Endothelial cell of umbilical vein (primary cell): ENCODE measurements at regions not wholly inside any gene's neighbourhood (a gene's known extent, or its start where the extent isn't known, plus 50 kb on each side); places are given as distances from the start of the nearest gene placed in this dataset.

ENCODE experiments used
- BruUV-seq: library from RNA; stranded (reverse); fragments of 400-500 nt; replicated peaks from 2 replicates; lab custom pipeline; 2021; lab: Mats Ljungman, UMichigan
- CTCF ChIA-PET: fragments of 300-600, 350-600 bp; sonication (Branson Sonifier 250); formaldehyde crosslinking; loops from one replicate; lab custom pipeline; 2021; ENCODE audit warnings: antibody characterized with exemption, inconsistent platforms; lab: Charles Lee
- POLR2A ChIA-PET: fragments of 300-600, 350-600 bp; sonication (Branson Sonifier 250); formaldehyde crosslinking; loops from one replicate; lab custom pipeline; 2021; ENCODE audit warnings: antibody characterized with exemption, inconsistent platforms; lab: Charles Lee
- DNase-seq: peaks from one replicate; pipeline ENCODE4 v3.0.0-alpha.2; 2011; ENCODE audit warnings: low read depth, low spot score
- FAIRE-seq: peaks from 2 replicates; lab custom pipeline; 2011; peaks lifted over from hg19 to GRCh38; lab: Jason Lieb, UNC
- H2AFZ ChIP-seq: 2 replicates; pipeline ENCODE4 v1.6.0; 2012; ENCODE audit warnings: low read depth, low read length, control low read depth, inconsistent platforms
- H3K27ac ChIP-seq: 2 replicates; pipeline ENCODE4 v1.5.1; 2011; ENCODE audit warnings: low read depth, mild to moderate bottlenecking, control low read depth, low read length, moderate library complexity; ENCODE audit not compliant: insufficient read depth
- H3K27me3 ChIP-seq, 2 experiments: 2 replicates each; pipeline versions ENCODE4 v1.6.0 to v1.6.1; 2011; ENCODE audit warnings: low read length in 2 of 2, mixed read lengths in 1 of 2; ENCODE audit not compliant: control insufficient read depth in 2 of 2, insufficient read depth in 2 of 2
- H3K36me3 ChIP-seq, 2 experiments: 2 replicates in 1 of 2; 3 replicates in 1 of 2; pipeline ENCODE4 v1.5.1; 2011; ENCODE audit warnings: low read length in 2 of 2, mild to moderate bottlenecking in 1 of 2, moderate library complexity in 1 of 2; ENCODE audit not compliant: control insufficient read depth in 2 of 2, insufficient read depth in 2 of 2; ENCODE audit errors: extremely low read depth in 1 of 2
- H3K4me1 ChIP-seq: 3 replicates; pipeline ENCODE4 v1.5.1; 2011; ENCODE audit warnings: mild to moderate bottlenecking, low read length; ENCODE audit not compliant: control insufficient read depth, insufficient read depth; ENCODE audit errors: extremely low read depth
- H3K4me2 ChIP-seq: 2 replicates; pipeline ENCODE4 v1.6.1; 2011; ENCODE audit warnings: low read length, control low read depth, mixed read lengths; ENCODE audit not compliant: insufficient read depth
- H3K4me3 ChIP-seq, 3 experiments: fragments of 200-600 bp in 1 of 3; sonication (generic), shearing (Covaris generic) in 1 of 3; replicated peaks in 1 of 3; 2 replicates each; pipeline ENCODE4 v1.5.1; 2011 to 2016; ENCODE audit warnings: control low read depth in 3 of 3, low read length in 3 of 3, mild to moderate bottlenecking in 2 of 3, inconsistent platforms in 1 of 3, low read depth in 1 of 3, moderate library complexity in 1 of 3; ENCODE audit not compliant: insufficient read depth in 1 of 3
- H3K79me2 ChIP-seq: 2 replicates; pipeline ENCODE4 v1.6.0; 2012; ENCODE audit warnings: low read length, inconsistent platforms; ENCODE audit not compliant: control insufficient read depth, insufficient read depth
- H3K9ac ChIP-seq: replicated peaks from 2 replicates; pipeline ENCODE3; 2011; ENCODE audit warnings: low read length, control low read depth; ENCODE audit not compliant: insufficient read depth; ENCODE audit errors: extremely low read depth
- H3K9me1 ChIP-seq: replicated peaks from 3 replicates; pipeline ENCODE4 v1.6.0; 2011; ENCODE audit warnings: mild to moderate bottlenecking, low read length; ENCODE audit not compliant: control insufficient read depth, insufficient read depth; ENCODE audit errors: extremely low read depth
- H3K9me3 ChIP-seq: replicated peaks from 2 replicates; pipeline ENCODE4 v1.5.1; 2012; ENCODE audit warnings: low read length, inconsistent platforms; ENCODE audit not compliant: control insufficient read depth, insufficient read depth
- H4K20me1 ChIP-seq: replicated peaks from 2 replicates; pipeline ENCODE3; 2011; ENCODE audit warnings: mild to moderate bottlenecking, low read length; ENCODE audit not compliant: control insufficient read depth, insufficient read depth; ENCODE audit errors: extremely low read depth
- EZH2 ChIP-seq: IDR thresholded peaks from 2 replicates; pipeline ENCODE4 v1.6.1; 2012; ENCODE audit warnings: borderline replicate concordance, low read depth, mild to moderate bottlenecking, moderate library complexity, low read length, inconsistent platforms; ENCODE audit not compliant: severe bottlenecking
- FOS ChIP-seq: IDR thresholded peaks from 2 replicates; pipeline ENCODE4 v1.6.1; 2011; ENCODE audit warnings: mild to moderate bottlenecking, low read length, moderate library complexity, borderline replicate concordance; ENCODE audit not compliant: insufficient read depth
- GATA2 ChIP-seq: IDR thresholded peaks from 2 replicates; pipeline ENCODE4 v1.7.0; 2011; ENCODE audit warnings: low read depth, mild to moderate bottlenecking, moderate library complexity, mixed read lengths, low read length; ENCODE audit not compliant: insufficient read length, insufficient read depth
- JUN ChIP-seq: IDR thresholded peaks from 2 replicates; pipeline ENCODE4 v1.6.1; 2011; ENCODE audit warnings: borderline replicate concordance, low read depth; ENCODE audit not compliant: insufficient read length, insufficient read depth
- MAX ChIP-seq: IDR thresholded peaks from 2 replicates; pipeline ENCODE4 v1.6.1; 2011; ENCODE audit not compliant: insufficient read depth, insufficient read length
- MYC ChIP-seq: IDR thresholded peaks from one replicate; pipeline ENCODE4 v1.6.1; 2011; ENCODE audit warnings: mild to moderate bottlenecking, low read depth, low read length
- POLR2A ChIP-seq: IDR thresholded peaks from 2 replicates; pipeline ENCODE4 v1.6.1; 2012; ENCODE audit warnings: low read depth, mild to moderate bottlenecking, control low read depth, low read length
- POLR2AphosphoS5 ChIP-seq: IDR thresholded peaks from 2 replicates; pipeline ENCODE4 v1.6.1; 2012; ENCODE audit warnings: low read depth, mild to moderate bottlenecking, control low read depth, low read length, moderate library complexity; ENCODE audit not compliant: insufficient read depth
- dilution Hi-C: fragments of 300-500 bp; cut with MboI; formaldehyde crosslinking; loops from one replicate; pipeline ENCODE4 v1.15.0; 2019; ENCODE audit warnings: low sequenced_read_pairs; ENCODE audit not compliant: extremely low pct_ligation_motif_present
- intact Hi-C: fragments of 100-400 bp; cut with micrococcal nuclease; formaldehyde crosslinking; loops from one replicate; pipeline ENCODE4 v1.10.0; 2022
- TF ChIP-seq, protein P1 (sequence below), 2 donors: IDR thresholded peaks; 1 replicate in 1 of 2; 2 replicates in 1 of 2; pipeline ENCODE4 v1.5.1; 2011; ENCODE audit warnings: low read length in 2 of 2, mild to moderate bottlenecking in 2 of 2, moderate library complexity in 2 of 2, control low read depth in 1 of 2, inconsistent platforms in 1 of 2, low read depth in 1 of 2; ENCODE audit not compliant: insufficient read depth in 1 of 2; ENCODE audit errors: extremely low read depth in 1 of 2

DNA sequence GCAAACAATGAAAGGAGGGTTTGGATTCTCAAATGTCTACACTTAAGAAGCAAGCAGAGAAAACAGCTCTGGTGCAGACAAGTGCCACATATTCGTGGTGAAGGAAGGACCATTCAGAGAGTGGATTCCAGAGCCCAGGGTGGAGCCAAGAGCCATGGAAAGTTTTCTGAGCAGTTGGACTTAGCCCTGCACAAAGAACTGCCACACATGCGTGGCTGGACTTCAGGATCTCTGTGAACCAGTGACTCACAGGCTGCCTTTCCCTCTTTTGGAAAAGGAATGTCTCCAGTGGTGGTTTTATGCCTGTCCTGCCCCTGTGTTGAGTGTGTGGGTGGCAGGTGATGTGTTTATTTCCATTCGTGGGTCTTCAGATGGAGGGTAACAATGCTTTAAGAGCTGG is 489.5 kb downstream of the CDH26 start:
- Histone ChIP-seq H3K27ac (no peak overlapping the region), H3K9me1 (no peaks in the 10 kb centered on the region), H3K27me3 (no peaks in the 10 kb centered on the region), H3K9ac (no peak overlapping the region), H3K36me3 (no peaks in the 10 kb centered on the region), H3K4me2 (no peak overlapping the region), H4K20me1 (no peaks in the 10 kb centered on the region), H3K4me3 (no peak overlapping the region), H3K4me1 (no peaks in the 10 kb centered on the region), H2AFZ (no peak overlapping the region), H3K79me2 (no peaks in the 10 kb centered on the region), H3K9me3 (peaks cover 2% of the 10 kb centered on the region)
- ChIA-PET POLR2A (no interaction called here), CTCF (no interaction called here)
- DNase-seq, result no peak
- intact Hi-C loops (no loop called here), dilution Hi-C loops (no loop called here)
- no peak for FAIRE-seq
- TF ChIP-seq MAX, result no peak
- TF ChIP-seq EZH2, result no peak
- TF ChIP-seq POLR2AphosphoS5, result no peak
- no peak for TF ChIP-seq JUN
- no peak for TF ChIP-seq FOS
- TF ChIP-seq POLR2A, result no peak
- TF ChIP-seq GATA2, result no peak
- no TSS peak for BruUV-seq

GRCh38 chr20:60453388-60454246 is 495.4 kb downstream of the CDH26 start:
- Histone ChIP-seq H3K36me3 (no peaks in the 10 kb centered on the region), H4K20me1 (no peaks in the 10 kb centered on the region), H3K9ac (no peak overlapping the region), H3K27ac (no peak overlapping the region), H3K79me2 (no peaks in the 10 kb centered on the region), H2AFZ (no peak overlapping the region), H3K9me1 (no peaks in the 10 kb centered on the region), H3K4me2 (no peak overlapping the region), H3K9me3 (peaks cover 10% of the 10 kb centered on the region), H3K4me3 (no peak overlapping the region), H3K4me1 (no peaks in the 10 kb centered on the region), H3K27me3 (no peaks in the 10 kb centered on the region)
- ChIA-PET POLR2A (no interaction called here), CTCF (no interaction called here)
- TF ChIP-seq GATA2 (no peak), EZH2 (no peak), FOS (no peak), POLR2A (no peak), MYC (no peak), POLR2AphosphoS5 (no peak), MAX (no peak), JUN (no peak)
- TF ChIP-seq, protein P1, sequence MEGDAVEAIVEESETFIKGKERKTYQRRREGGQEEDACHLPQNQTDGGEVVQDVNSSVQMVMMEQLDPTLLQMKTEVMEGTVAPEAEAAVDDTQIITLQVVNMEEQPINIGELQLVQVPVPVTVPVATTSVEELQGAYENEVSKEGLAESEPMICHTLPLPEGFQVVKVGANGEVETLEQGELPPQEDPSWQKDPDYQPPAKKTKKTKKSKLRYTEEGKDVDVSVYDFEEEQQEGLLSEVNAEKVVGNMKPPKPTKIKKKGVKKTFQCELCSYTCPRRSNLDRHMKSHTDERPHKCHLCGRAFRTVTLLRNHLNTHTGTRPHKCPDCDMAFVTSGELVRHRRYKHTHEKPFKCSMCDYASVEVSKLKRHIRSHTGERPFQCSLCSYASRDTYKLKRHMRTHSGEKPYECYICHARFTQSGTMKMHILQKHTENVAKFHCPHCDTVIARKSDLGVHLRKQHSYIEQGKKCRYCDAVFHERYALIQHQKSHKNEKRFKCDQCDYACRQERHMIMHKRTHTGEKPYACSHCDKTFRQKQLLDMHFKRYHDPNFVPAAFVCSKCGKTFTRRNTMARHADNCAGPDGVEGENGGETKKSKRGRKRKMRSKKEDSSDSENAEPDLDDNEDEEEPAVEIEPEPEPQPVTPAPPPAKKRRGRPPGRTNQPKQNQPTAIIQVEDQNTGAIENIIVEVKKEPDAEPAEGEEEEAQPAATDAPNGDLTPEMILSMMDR (IDR thresholded peaks at IDR 0.05; ENCODE audit: extremely low read depth in 1 of 2, insufficient read depth in 1 of 2, low read depth in 1 of 2, low read length in 2 of 2), result no peak
- dilution Hi-C loops (no loop called here), intact Hi-C loops (no loop called here)
- BruUV-seq, result no TSS peak
- no peak for FAIRE-seq
- no peak for DNase-seq
